ENCODE measurements at regions not wholly inside any gene's neighbourhood (a gene's known extent, or its start where the extent isn't known, plus 50 kb on each side); places are given as distances from the start of the nearest gene placed in this dataset.

DNA sequence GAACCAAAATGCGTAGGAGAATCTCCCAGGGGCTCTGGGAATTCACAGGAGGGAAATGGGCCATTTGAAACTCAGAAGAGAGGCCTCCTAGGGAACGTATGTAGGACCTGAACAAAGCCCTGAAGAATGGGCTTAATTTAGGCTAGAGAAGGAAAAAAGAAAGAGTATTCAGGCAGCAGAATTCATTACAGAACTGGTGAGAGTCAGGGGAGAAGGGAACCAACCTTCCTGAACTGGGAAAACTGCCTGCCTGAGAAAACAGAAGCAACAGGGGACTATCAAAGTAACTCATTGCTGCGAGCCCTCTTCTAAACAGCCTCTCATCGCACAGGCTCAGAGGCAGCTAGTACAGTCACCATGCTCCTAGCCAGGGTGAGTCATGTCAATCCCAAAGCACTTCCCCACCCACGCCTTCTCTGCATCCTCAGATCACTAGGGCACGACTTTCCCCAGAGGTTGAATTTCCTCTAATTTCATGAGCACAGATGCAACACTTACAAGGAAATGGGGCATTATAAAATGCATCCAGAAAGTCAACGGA, 98.1 kb downstream of the ADSS2 start (continued):
- TF ChIP-seq KLF9 (tag by site-specific recombination; IDR thresholded peaks at IDR 0.05; ENCODE audit: low read depth) (no peak), BCL11A (tag by site-specific recombination; IDR thresholded peaks at IDR 0.05; ENCODE audit: low read depth) (no peak), ZNF791 (tag by site-specific recombination; IDR thresholded peaks at IDR 0.05) (no peak), ZNF280C (tag by site-specific recombination; IDR thresholded peaks at IDR 0.05) (no peak), ZNF747 (tag by site-specific recombination; IDR thresholded peaks at IDR 0.05) (no peak), ZNF621 (tag by site-specific recombination; IDR thresholded peaks at IDR 0.05) (no peak), ZNF785 (tag by site-specific recombination; IDR thresholded peaks at IDR 0.05) (no peak), ZNF155 (tag by site-specific recombination; IDR thresholded peaks at IDR 0.05) (no peak), ZNF394 (tag by site-specific recombination; IDR thresholded peaks at IDR 0.05; ENCODE audit: borderline replicate concordance) (no peak), GLIS1 (tag by site-specific recombination; IDR thresholded peaks at IDR 0.05) (no peak), ZNF571 (tag by site-specific recombination; IDR thresholded peaks at IDR 0.05) (no peak), ZNF776 (tag by site-specific recombination; IDR thresholded peaks at IDR 0.05; ENCODE audit: borderline replicate concordance) (no peak), ZNF510 (tag by site-specific recombination; IDR thresholded peaks at IDR 0.05; ENCODE audit: insufficient replicate concordance) (no peak), ZNF837 (tag by site-specific recombination; IDR thresholded peaks at IDR 0.05) (no peak), ZNF26 (tag by site-specific recombination; IDR thresholded peaks at IDR 0.05) (no peak), TCF7L2 (IDR thresholded peaks at IDR 0.05; ENCODE audit: borderline replicate concordance, low read depth, low read length) (no peak), KLF8 (tag by site-specific recombination; IDR thresholded peaks at IDR 0.05) (no peak)
- TF ChIP-seq, protein P1, sequence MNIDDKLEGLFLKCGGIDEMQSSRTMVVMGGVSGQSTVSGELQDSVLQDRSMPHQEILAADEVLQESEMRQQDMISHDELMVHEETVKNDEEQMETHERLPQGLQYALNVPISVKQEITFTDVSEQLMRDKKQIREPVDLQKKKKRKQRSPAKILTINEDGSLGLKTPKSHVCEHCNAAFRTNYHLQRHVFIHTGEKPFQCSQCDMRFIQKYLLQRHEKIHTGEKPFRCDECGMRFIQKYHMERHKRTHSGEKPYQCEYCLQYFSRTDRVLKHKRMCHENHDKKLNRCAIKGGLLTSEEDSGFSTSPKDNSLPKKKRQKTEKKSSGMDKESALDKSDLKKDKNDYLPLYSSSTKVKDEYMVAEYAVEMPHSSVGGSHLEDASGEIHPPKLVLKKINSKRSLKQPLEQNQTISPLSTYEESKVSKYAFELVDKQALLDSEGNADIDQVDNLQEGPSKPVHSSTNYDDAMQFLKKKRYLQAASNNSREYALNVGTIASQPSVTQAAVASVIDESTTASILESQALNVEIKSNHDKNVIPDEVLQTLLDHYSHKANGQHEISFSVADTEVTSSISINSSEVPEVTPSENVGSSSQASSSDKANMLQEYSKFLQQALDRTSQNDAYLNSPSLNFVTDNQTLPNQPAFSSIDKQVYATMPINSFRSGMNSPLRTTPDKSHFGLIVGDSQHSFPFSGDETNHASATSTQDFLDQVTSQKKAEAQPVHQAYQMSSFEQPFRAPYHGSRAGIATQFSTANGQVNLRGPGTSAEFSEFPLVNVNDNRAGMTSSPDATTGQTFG (tag by site-specific recombination; IDR thresholded peaks at IDR 0.05; ENCODE audit: borderline replicate concordance) = no peak
- TF ChIP-seq, protein P2, sequence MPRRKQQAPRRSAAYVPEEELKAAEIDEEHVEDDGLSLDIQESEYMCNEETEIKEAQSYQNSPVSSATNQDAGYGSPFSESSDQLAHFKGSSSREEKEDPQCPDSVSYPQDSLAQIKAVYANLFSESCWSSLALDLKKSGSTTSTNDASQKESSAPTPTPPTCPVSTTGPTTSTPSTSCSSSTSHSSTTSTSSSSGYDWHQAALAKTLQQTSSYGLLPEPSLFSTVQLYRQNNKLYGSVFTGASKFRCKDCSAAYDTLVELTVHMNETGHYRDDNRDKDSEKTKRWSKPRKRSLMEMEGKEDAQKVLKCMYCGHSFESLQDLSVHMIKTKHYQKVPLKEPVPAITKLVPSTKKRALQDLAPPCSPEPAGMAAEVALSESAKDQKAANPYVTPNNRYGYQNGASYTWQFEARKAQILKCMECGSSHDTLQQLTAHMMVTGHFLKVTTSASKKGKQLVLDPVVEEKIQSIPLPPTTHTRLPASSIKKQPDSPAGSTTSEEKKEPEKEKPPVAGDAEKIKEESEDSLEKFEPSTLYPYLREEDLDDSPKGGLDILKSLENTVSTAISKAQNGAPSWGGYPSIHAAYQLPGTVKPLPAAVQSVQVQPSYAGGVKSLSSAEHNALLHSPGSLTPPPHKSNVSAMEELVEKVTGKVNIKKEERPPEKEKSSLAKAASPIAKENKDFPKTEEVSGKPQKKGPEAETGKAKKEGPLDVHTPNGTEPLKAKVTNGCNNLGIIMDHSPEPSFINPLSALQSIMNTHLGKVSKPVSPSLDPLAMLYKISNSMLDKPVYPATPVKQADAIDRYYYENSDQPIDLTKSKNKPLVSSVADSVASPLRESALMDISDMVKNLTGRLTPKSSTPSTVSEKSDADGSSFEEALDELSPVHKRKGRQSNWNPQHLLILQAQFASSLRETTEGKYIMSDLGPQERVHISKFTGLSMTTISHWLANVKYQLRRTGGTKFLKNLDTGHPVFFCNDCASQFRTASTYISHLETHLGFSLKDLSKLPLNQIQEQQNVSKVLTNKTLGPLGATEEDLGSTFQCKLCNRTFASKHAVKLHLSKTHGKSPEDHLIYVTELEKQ (tag by site-specific recombination; IDR thresholded peaks at IDR 0.05; ENCODE audit: borderline replicate concordance) = peak; percentile 61; the same call in 1 of the 2 replicates
- TF ChIP-seq, protein P3, sequence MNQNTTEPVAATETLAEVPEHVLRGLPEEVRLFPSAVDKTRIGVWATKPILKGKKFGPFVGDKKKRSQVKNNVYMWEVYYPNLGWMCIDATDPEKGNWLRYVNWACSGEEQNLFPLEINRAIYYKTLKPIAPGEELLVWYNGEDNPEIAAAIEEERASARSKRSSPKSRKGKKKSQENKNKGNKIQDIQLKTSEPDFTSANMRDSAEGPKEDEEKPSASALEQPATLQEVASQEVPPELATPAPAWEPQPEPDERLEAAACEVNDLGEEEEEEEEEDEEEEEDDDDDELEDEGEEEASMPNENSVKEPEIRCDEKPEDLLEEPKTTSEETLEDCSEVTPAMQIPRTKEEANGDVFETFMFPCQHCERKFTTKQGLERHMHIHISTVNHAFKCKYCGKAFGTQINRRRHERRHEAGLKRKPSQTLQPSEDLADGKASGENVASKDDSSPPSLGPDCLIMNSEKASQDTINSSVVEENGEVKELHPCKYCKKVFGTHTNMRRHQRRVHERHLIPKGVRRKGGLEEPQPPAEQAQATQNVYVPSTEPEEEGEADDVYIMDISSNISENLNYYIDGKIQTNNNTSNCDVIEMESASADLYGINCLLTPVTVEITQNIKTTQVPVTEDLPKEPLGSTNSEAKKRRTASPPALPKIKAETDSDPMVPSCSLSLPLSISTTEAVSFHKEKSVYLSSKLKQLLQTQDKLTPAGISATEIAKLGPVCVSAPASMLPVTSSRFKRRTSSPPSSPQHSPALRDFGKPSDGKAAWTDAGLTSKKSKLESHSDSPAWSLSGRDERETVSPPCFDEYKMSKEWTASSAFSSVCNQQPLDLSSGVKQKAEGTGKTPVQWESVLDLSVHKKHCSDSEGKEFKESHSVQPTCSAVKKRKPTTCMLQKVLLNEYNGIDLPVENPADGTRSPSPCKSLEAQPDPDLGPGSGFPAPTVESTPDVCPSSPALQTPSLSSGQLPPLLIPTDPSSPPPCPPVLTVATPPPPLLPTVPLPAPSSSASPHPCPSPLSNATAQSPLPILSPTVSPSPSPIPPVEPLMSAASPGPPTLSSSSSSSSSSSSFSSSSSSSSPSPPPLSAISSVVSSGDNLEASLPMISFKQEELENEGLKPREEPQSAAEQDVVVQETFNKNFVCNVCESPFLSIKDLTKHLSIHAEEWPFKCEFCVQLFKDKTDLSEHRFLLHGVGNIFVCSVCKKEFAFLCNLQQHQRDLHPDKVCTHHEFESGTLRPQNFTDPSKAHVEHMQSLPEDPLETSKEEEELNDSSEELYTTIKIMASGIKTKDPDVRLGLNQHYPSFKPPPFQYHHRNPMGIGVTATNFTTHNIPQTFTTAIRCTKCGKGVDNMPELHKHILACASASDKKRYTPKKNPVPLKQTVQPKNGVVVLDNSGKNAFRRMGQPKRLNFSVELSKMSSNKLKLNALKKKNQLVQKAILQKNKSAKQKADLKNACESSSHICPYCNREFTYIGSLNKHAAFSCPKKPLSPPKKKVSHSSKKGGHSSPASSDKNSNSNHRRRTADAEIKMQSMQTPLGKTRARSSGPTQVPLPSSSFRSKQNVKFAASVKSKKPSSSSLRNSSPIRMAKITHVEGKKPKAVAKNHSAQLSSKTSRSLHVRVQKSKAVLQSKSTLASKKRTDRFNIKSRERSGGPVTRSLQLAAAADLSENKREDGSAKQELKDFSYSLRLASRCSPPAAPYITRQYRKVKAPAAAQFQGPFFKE (tag by site-specific recombination; IDR thresholded peaks at IDR 0.05; ENCODE audit: borderline replicate concordance) = no peak
- TF ChIP-seq, protein P4, sequence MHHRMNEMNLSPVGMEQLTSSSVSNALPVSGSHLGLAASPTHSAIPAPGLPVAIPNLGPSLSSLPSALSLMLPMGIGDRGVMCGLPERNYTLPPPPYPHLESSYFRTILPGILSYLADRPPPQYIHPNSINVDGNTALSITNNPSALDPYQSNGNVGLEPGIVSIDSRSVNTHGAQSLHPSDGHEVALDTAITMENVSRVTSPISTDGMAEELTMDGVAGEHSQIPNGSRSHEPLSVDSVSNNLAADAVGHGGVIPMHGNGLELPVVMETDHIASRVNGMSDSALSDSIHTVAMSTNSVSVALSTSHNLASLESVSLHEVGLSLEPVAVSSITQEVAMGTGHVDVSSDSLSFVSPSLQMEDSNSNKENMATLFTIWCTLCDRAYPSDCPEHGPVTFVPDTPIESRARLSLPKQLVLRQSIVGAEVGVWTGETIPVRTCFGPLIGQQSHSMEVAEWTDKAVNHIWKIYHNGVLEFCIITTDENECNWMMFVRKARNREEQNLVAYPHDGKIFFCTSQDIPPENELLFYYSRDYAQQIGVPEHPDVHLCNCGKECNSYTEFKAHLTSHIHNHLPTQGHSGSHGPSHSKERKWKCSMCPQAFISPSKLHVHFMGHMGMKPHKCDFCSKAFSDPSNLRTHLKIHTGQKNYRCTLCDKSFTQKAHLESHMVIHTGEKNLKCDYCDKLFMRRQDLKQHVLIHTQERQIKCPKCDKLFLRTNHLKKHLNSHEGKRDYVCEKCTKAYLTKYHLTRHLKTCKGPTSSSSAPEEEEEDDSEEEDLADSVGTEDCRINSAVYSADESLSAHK (tag by site-specific recombination; IDR thresholded peaks at IDR 0.05) = no peak
